Lower leg skin (tissue), 3 donors: ENCODE measurements at regions not wholly inside any gene's neighbourhood (a gene's known extent, or its start where the extent isn't known, plus 50 kb on each side); places are given as distances from the start of the nearest gene placed in this dataset.

Experiments
- CTCF ChIP-seq, 3 donors: fragments of 450-650 bp; IDR thresholded peaks; one replicate each; pipeline ENCODE4 v1.5.1; 2016; ENCODE audit warnings: antibody characterized with exemption in 3 of 3, mild to moderate bottlenecking in 3 of 3, moderate library complexity in 2 of 3
- POLR2A ChIP-seq, 2 donors: fragments of 450-650 bp; IDR thresholded peaks; one replicate each; pipeline ENCODE4 v1.6.1; 2016 to 2017; ENCODE audit warnings: antibody characterized with exemption in 2 of 2, mild to moderate bottlenecking in 1 of 2, moderate library complexity in 1 of 2

GRCh38 chr12:4133029-4133428 is 140.5 kb upstream of the CCND2 start:
- TF ChIP-seq POLR2A (IDR thresholded peaks at IDR 0.05) (no peak), CTCF (IDR thresholded peaks at IDR 0.05) (no peak)
